SHP77 (cell line): ENCODE measurements at regions not wholly inside any gene's neighbourhood (a gene's known extent, or its start where the extent isn't known, plus 50 kb on each side); places are given as distances from the start of the nearest gene placed in this dataset.
A peak's percentile ranks its signal among the peaks of the same experiment; 100 is the strongest.

Experiments used
- DNase-seq, 2 experiments: peaks; one replicate each; lab custom pipeline; 2025; lab: John Stamatoyannopoulos, UW

GRCh38 chr18:70457788-70458187, 168.9 kb downstream of the SOCS6 start:
- DNase-seq, result no peak

GRCh38 chr18:70457223-70457622, 168.4 kb downstream of the SOCS6 start:
- no peak for DNase-seq

GRCh38 chr18:70456376-70456775, 167.5 kb downstream of the SOCS6 start:
- no peak for DNase-seq

GRCh38 chr18:70455731-70456130, 166.9 kb downstream of the SOCS6 start:
- no peak for DNase-seq

- peak; percentile 47 to 48 for DNase-seq
These were observed 166.0 kb downstream of the SOCS6 start for GRCh38 chr18:70454704-70455322.

GRCh38 chr18:70453058-70453775, 164.4 kb downstream of the SOCS6 start:
- no peak for DNase-seq

GRCh38 chr18:70452501-70452900, 163.7 kb downstream of the SOCS6 start:
- DNase-seq, result no peak

GRCh38 chr18:70450426-70451253, 161.8 kb downstream of the SOCS6 start:
- no peak for DNase-seq

GRCh38 chr18:70448588-70448987, 159.7 kb downstream of the SOCS6 start:
- DNase-seq, result no peak

- no peak for DNase-seq
These were observed 157.2 kb downstream of the SOCS6 start for GRCh38 chr18:70446063-70446462.

- DNase-seq, result no peak
These were observed 154.1 kb downstream of the SOCS6 start for GRCh38 chr18:70442933-70443332.

GRCh38 chr18:70432804-70433400, 144.1 kb downstream of the SOCS6 start:
- no peak for DNase-seq

- DNase-seq, result no peak
These were observed 142.4 kb downstream of the SOCS6 start for GRCh38 chr18:70431203-70431624.

GRCh38 chr18:70430501-70431173, 141.8 kb downstream of the SOCS6 start:
- no peak for DNase-seq

- no peak for DNase-seq
These were observed 141.1 kb downstream of the SOCS6 start for GRCh38 chr18:70429847-70430500.

- no peak for DNase-seq
These were observed 139.6 kb downstream of the SOCS6 start for GRCh38 chr18:70428439-70428838.

- no peak for DNase-seq
These were observed 138.0 kb downstream of the SOCS6 start for GRCh38 chr18:70426818-70427217.

- DNase-seq, result no peak
These were observed 136.4 kb downstream of the SOCS6 start for GRCh38 chr18:70425236-70425635.

GRCh38 chr18:70423988-70424387, 135.1 kb downstream of the SOCS6 start:
- DNase-seq, result no peak

GRCh38 chr18:70423120-70423519, 134.3 kb downstream of the SOCS6 start:
- no peak for DNase-seq

GRCh38 chr18:70422391-70422965, 133.6 kb downstream of the SOCS6 start:
- no peak for DNase-seq
